KOPT-K1 (cell line): ENCODE measurements at regions not wholly inside any gene's neighbourhood (a gene's known extent, or its start where the extent isn't known, plus 50 kb on each side); places are given as distances from the start of the nearest gene placed in this dataset.
"Not testable (repeated sequence)": the region's sequence is repeated elsewhere in the genome, so short reads cannot be mapped to it uniquely, and the experiment has no call there.

Experiments
- H3K27ac ChIP-seq: fragments of 200-600 bp; sonication (generic); 2 replicates; pipeline ENCODE4 v1.5.1; 2016; ENCODE audit warnings: antibody characterized with exemption, mild to moderate bottlenecking, low read depth, low read length; ENCODE audit not compliant: poor library complexity, severe bottlenecking
- H3K36me3 ChIP-seq: fragments of 200-600 bp; sonication (generic); 2 replicates; pipeline ENCODE4 v1.5.1; 2017; ENCODE audit warnings: antibody characterized with exemption, mild to moderate bottlenecking, low read length, moderate library complexity; ENCODE audit not compliant: insufficient read depth
- H3K9me3 ChIP-seq: fragments of 200-600 bp; sonication (generic); 2 replicates; pipeline ENCODE4 v1.5.1; 2017; ENCODE audit warnings: antibody characterized with exemption, low read length, mild to moderate bottlenecking; ENCODE audit not compliant: insufficient read depth, poor library complexity, severe bottlenecking

DNA sequence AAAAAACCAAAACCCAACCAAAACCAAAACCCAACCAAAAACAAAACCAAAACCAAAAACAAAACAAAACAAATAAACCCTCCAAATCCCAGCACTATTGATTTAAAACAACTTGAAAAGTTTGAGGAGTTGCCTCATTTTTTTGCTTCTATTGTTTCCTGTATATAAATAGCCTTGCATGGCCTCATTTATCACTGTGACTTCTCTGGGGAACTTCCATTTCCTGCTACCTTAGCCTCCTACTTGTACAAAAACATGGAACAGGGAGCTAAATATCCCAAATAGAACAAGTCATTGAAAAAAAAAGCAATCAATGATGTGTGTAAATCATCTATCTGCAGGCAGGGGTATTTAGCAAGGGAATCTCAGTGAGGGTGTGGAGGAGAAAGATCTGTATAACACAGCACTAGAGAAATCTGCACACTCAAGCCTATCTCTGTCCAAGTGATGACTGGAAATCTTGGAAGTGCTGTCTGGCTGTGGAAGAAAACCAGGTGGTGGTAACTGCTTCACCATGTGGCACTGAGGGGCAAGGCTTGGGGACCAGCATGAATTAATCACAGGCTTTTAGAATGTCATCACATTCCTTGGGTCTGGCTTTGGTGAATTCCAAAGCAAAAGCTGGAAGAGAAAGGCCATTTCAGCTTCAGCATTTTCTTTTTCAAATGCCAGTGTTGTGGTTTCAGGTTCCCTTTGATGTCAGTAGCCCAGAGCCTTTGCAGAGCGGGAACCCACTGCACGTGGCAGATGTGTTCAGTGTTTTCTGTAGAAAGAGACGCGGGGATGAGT lies 349.5 kb upstream of the ZNF32 start:
- no peak overlapping the region for H3K27ac ChIP-seq
- peaks cover 1% of the 10 kb centered on the region for H3K9me3 ChIP-seq
- H3K36me3 ChIP-seq: no peaks in the 10 kb centered on the region

GRCh38 chr10:43997330-43997729 lies 348.6 kb upstream of the ZNF32 start:
- Histone ChIP-seq H3K36me3 (no peaks in the 10 kb centered on the region), H3K9me3 (peaks cover 6% of the 10 kb centered on the region), H3K27ac (no peak overlapping the region)

DNA sequence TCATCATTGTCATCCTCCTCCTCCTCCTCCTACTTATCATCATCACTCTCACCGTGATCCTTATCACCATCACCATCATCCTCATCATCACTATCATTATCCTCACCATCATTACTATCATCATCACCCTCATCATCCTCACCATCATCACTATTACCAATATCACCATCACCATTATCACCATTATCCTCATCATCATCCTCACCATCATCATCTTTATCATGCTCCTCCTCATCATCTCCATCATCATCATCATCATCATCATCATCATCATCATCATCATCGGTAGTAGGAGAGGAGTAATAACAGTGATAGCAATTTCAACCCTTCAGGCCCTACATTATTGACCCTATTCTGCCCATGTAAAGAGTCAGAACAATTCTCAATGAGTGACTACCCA lies 345.9 kb upstream of the ZNF32 start:
- Histone ChIP-seq H3K27ac (no peak overlapping the region), H3K9me3 (peaks cover 14% of the 10 kb centered on the region), H3K36me3 (no peaks in the 10 kb centered on the region)

DNA sequence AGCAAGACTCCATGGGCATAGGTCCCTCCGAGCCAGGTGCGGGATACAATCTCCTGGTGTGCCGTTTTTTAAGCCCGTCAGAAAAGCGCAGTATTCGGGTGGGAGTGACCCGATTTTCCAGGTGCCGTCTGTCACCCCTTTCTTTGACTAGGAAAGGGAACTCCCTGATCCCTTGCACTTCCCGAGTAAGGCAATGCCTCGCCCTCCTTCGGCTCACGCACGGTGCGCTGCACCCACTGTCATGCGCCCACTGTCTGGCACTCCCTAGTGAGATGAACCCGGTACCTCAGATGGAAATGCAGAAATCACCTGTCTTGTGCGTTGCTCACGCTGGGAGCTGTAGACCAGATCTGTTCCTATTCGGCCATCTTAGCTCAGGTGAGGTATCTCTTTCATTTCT lies 344.1 kb upstream of the ZNF32 start:
- not testable (repeated sequence) for H3K36me3 ChIP-seq, H3K27ac ChIP-seq
- peaks cover 14% of the 10 kb centered on the region for H3K9me3 ChIP-seq

- Histone ChIP-seq H3K36me3 (no peaks in the 10 kb centered on the region), H3K27ac (no peak overlapping the region), H3K9me3 (no peaks in the 10 kb centered on the region)
Observed at GRCh38 chr10:43986374-43986773, 337.7 kb upstream of the ZNF32 start.

DNA sequence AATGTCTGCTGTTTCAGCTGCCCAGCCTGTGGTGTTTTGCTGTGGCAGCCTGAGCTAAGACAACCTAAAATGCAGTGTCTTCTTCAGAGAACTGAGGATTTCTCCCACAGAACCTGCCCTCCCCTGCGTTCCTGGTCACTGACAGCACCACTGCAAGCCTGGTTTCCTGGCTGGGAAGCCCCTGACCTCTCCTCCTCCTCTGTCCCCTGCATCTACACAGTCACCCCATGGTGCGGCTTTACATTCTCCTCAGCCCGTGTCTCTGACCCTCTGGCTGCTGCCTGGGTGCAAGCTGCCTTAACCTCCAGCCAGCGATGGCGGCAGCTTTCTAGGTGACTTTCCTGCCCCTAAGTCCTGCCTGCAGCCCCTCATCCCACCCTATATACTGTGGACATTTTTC lies 337.3 kb upstream of the ZNF32 start:
- H3K36me3 ChIP-seq: no peaks in the 10 kb centered on the region
- H3K27ac ChIP-seq: no peak overlapping the region
- no peaks in the 10 kb centered on the region for H3K9me3 ChIP-seq

GRCh38 chr10:43983856-43984271 lies 335.2 kb upstream of the ZNF32 start:
- Histone ChIP-seq H3K27ac (no peak overlapping the region), H3K36me3 (no peaks in the 10 kb centered on the region), H3K9me3 (no peaks in the 10 kb centered on the region)

GRCh38 chr10:43983405-43983804 lies 334.7 kb upstream of the ZNF32 start:
- H3K36me3 ChIP-seq: no peaks in the 10 kb centered on the region
- H3K27ac ChIP-seq: no peak overlapping the region
- H3K9me3 ChIP-seq: no peaks in the 10 kb centered on the region

DNA sequence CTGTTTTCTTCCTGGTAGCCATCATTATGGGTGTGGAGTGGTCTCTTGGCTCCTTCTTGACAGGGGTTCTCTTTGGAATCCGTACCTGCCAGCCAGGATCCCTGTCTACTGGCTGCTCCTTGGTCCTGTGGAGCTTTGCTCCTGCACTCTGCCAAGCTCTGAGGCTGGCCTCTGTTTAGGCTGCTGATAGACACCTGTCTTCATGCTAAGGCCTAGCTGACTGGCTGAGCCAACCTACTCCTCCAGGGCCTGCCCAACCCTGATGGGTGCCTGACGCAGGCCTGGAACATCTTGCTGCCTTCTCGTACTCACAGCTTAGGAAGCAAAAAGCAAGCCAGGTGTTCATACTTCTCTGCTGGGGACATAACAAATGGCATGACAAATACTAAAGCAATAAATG lies 333.6 kb upstream of the ZNF32 start:
- Histone ChIP-seq H3K27ac (no peak overlapping the region), H3K36me3 (no peaks in the 10 kb centered on the region), H3K9me3 (no peaks in the 10 kb centered on the region)

DNA sequence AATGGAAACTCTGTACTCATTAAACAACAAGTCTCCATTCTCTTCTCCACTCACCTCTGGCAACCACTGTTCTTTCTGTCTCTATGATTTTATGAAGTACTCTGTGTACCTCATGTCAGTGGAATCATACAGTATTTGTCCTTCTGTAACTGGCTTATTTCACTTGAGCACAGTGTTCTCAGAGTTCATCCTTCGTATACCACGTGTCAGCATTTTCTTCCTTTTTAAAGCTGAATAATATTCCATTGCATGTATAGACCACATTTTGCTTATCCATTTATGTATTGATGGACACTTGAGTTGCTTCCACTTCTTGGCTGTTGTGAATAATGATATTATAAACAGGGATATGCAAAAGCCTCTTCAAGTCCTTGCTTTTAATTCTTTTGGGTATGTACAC lies 333.0 kb upstream of the ZNF32 start:
- Histone ChIP-seq H3K9me3 (no peaks in the 10 kb centered on the region), H3K27ac (no peak overlapping the region), H3K36me3 (no peaks in the 10 kb centered on the region)

- Histone ChIP-seq H3K27ac (no peak overlapping the region), H3K9me3 (no peaks in the 10 kb centered on the region), H3K36me3 (no peaks in the 10 kb centered on the region)
Observed at GRCh38 chr10:43981232-43981631, 332.6 kb upstream of the ZNF32 start.

DNA sequence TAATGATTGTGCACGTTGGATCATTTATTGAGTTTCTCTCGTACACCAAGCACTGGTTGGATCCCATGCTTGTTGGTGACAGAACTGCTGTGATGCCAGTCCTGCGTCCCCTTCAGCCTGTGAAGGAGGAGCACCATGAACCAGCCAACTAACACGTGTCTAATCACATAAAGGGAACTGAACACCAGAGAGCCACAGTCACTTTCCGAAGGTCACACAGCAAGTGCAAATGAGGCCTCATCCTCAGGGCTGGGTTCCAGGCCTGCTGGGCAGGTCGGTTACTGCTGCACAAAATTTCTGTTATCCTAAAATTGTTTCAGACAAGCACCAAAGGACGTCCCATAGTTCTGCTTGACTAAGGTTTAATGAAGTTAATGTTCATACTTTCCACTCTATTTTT lies 332.0 kb upstream of the ZNF32 start:
- Histone ChIP-seq H3K36me3 (no peaks in the 10 kb centered on the region), H3K27ac (no peak overlapping the region), H3K9me3 (no peaks in the 10 kb centered on the region)

- no peak overlapping the region for H3K27ac ChIP-seq
- H3K9me3 ChIP-seq: no peaks in the 10 kb centered on the region
- no peaks in the 10 kb centered on the region for H3K36me3 ChIP-seq
Observed at GRCh38 chr10:43980313-43980712, 331.6 kb upstream of the ZNF32 start.

GRCh38 chr10:43979551-43979950 lies 330.9 kb upstream of the ZNF32 start:
- Histone ChIP-seq H3K27ac (no peak overlapping the region), H3K36me3 (no peaks in the 10 kb centered on the region), H3K9me3 (no peaks in the 10 kb centered on the region)

- no peaks in the 10 kb centered on the region for H3K9me3 ChIP-seq
- no peaks in the 10 kb centered on the region for H3K36me3 ChIP-seq
- H3K27ac ChIP-seq: no peak overlapping the region
Observed at GRCh38 chr10:43978936-43979335, 330.3 kb upstream of the ZNF32 start.

DNA sequence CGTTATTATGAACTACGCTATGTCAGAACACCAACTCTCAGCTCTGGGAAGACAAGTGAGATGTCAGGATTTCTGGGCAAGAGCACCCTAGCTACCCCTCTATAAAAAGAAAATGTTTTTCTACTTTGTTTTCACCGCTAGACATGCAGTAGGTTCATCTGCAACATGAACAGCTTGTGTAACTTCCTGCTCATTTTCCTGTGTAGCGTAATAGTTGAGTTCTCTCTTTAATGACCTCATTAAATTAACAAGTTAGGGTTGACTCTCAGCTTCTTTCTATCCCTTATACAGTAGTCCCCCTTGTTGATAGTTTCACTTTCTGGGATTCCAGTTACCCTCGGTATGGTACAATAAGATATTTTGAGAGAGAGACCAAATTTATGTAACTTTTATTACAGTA lies 329.4 kb upstream of the ZNF32 start:
- H3K27ac ChIP-seq: no peak overlapping the region
- H3K9me3 ChIP-seq: no peaks in the 10 kb centered on the region
- H3K36me3 ChIP-seq: no peaks in the 10 kb centered on the region
